Hepatocyte (in vitro differentiated cells): ENCODE measurements at regions not wholly inside any gene's neighbourhood (a gene's known extent, or its start where the extent isn't known, plus 50 kb on each side); places are given as distances from the start of the nearest gene placed in this dataset.
A peak's percentile ranks its signal among the peaks of the same experiment; 100 is the strongest.

Experiments used
- DNase-seq: peaks from one replicate; pipeline ENCODE4 v3.0.0-alpha.2; 2016; ENCODE audit warnings: low spot score
- H2AFZ ChIP-seq: fragments of 200-600 bp; sonication (generic); 2 replicates; pipeline ENCODE4 v1.6.0; 2016; ENCODE audit warnings: antibody characterized with exemption, mild to moderate bottlenecking
- H3K27ac ChIP-seq: fragments of 200-600 bp; sonication (generic); 2 replicates; pipeline ENCODE4 v1.5.1; 2016; ENCODE audit warnings: mild to moderate bottlenecking
- H3K27me3 ChIP-seq: fragments of 200-600 bp; sonication (generic); 2 replicates; pipeline ENCODE4 v1.6.1; 2016
- H3K36me3 ChIP-seq: fragments of 200-600 bp; sonication (generic); replicated peaks from 2 replicates; pipeline ENCODE4 v1.5.1; 2016; ENCODE audit warnings: low read depth; ENCODE audit not compliant: insufficient read depth
- H3K4me1 ChIP-seq: fragments of 200-600 bp; sonication (generic); 2 replicates; pipeline ENCODE4 v1.5.1; 2016; ENCODE audit warnings: mild to moderate bottlenecking, moderate library complexity; ENCODE audit not compliant: insufficient read depth
- H3K4me2 ChIP-seq: fragments of 200-600 bp; sonication (generic); 2 replicates; pipeline ENCODE4 v1.6.0; 2016
- H3K4me3 ChIP-seq: fragments of 200-600 bp; sonication (generic); 2 replicates; pipeline ENCODE4 v1.5.1; 2016; ENCODE audit warnings: mild to moderate bottlenecking
- H3K79me2 ChIP-seq: fragments of 200-600 bp; sonication (generic); 2 replicates; pipeline ENCODE4 v1.6.0; 2017; ENCODE audit warnings: mild to moderate bottlenecking
- H3K9me2 ChIP-seq: fragments of 200-600 bp; sonication (generic); replicated peaks from 2 replicates; pipeline ENCODE4 v1.6.0; 2017; ENCODE audit warnings: mild to moderate bottlenecking; ENCODE audit not compliant: insufficient read depth
- H3K9me3 ChIP-seq: fragments of 200-600 bp; sonication (generic); 2 replicates; pipeline ENCODE4 v1.5.1; 2016; ENCODE audit warnings: low read depth, mild to moderate bottlenecking
- H4K20me1 ChIP-seq: fragments of 200-600 bp; sonication (generic); 2 replicates; pipeline ENCODE4 v1.6.0; 2016; ENCODE audit warnings: mild to moderate bottlenecking; ENCODE audit not compliant: insufficient read depth, poor library complexity, severe bottlenecking
- CTCF ChIP-seq: fragments of 200-600 bp; sonication (generic); IDR thresholded peaks from 2 replicates; pipeline ENCODE4 v1.5.1; 2016; ENCODE audit warnings: antibody characterized with exemption, mild to moderate bottlenecking; ENCODE audit not compliant: poor library complexity
- EZH2 ChIP-seq: fragments of 200-600 bp; sonication (generic); IDR thresholded peaks from 2 replicates; pipeline ENCODE4 v1.6.1; 2016; ENCODE audit warnings: antibody characterized with exemption, mild to moderate bottlenecking, borderline replicate concordance
- EZH2phosphoT487 ChIP-seq: fragments of 200-600 bp; sonication (generic); IDR thresholded peaks from one replicate; pipeline ENCODE4 v1.6.1; 2018; ENCODE audit warnings: antibody characterized with exemption, mild to moderate bottlenecking, low read depth, moderate library complexity; ENCODE audit not compliant: unreplicated experiment, severe bottlenecking
- WGBS: methylation state at CpG from one replicate; pipeline ENCODE4 v1.1.6; 2016; ENCODE audit warnings: low lambda C conversion rate; ENCODE audit errors: missing lambda C conversion rate; 5-methylcytosine and 5-hydroxymethylcytosine counted together

GRCh38 chr9:13690595-13690994, 411.1 kb upstream of the MPDZ start:
- H3K79me2 ChIP-seq: no peaks in the 10 kb centered on the region
- no peaks in the 10 kb centered on the region for H3K9me2 ChIP-seq
- H3K27ac ChIP-seq: no peak overlapping the region
- H3K4me2 ChIP-seq: no peak overlapping the region
- H3K27me3 ChIP-seq: no peaks in the 10 kb centered on the region
- H4K20me1 ChIP-seq: no peaks in the 10 kb centered on the region
- H3K9me3 ChIP-seq: no peaks in the 10 kb centered on the region
- DNase-seq: no peak
- no peaks in the 10 kb centered on the region for H3K36me3 ChIP-seq
- H2AFZ ChIP-seq: no peak overlapping the region
- WGBS: 96% methylated on average over 1 of the region's 1 CpG
- H3K4me3 ChIP-seq: no peak overlapping the region
- no peak for TF ChIP-seq CTCF
- TF ChIP-seq EZH2phosphoT487: no peak
- no peak for TF ChIP-seq EZH2
- no peaks in the 10 kb centered on the region for H3K4me1 ChIP-seq

GRCh38 chr9:13689925-13690324, 410.4 kb upstream of the MPDZ start:
- Histone ChIP-seq H3K9me2 (no peaks in the 10 kb centered on the region), H2AFZ (no peak overlapping the region), H3K27ac (no peak overlapping the region), H3K4me2 (no peak overlapping the region), H4K20me1 (no peaks in the 10 kb centered on the region), H3K4me3 (no peak overlapping the region), H3K36me3 (no peaks in the 10 kb centered on the region), H3K27me3 (no peaks in the 10 kb centered on the region), H3K4me1 (no peaks in the 10 kb centered on the region), H3K79me2 (no peaks in the 10 kb centered on the region), H3K9me3 (no peaks in the 10 kb centered on the region)
- no peak for TF ChIP-seq CTCF
- TF ChIP-seq EZH2phosphoT487: no peak
- no peak for TF ChIP-seq EZH2
- no peak for DNase-seq
- WGBS: 95% methylated on average over 2 of the region's 2 CpGs

GRCh38 chr9:13688990-13689600, 409.6 kb upstream of the MPDZ start:
- Histone ChIP-seq H4K20me1 (no peaks in the 10 kb centered on the region), H3K9me3 (no peaks in the 10 kb centered on the region), H3K4me1 (no peaks in the 10 kb centered on the region), H3K4me3 (no peak overlapping the region), H3K4me2 (no peak overlapping the region), H3K36me3 (no peaks in the 10 kb centered on the region), H2AFZ (no peak overlapping the region), H3K79me2 (no peaks in the 10 kb centered on the region), H3K27ac (no peak overlapping the region), H3K27me3 (no peaks in the 10 kb centered on the region), H3K9me2 (no peaks in the 10 kb centered on the region)
- TF ChIP-seq EZH2phosphoT487: no peak
- no peak for TF ChIP-seq EZH2
- peak; percentile 47 for TF ChIP-seq CTCF
- WGBS: 59% methylated on average over 1 of the region's 1 CpG
- DNase-seq: peak; percentile 15
